WI38 (cell line): ENCODE measurements at regions not wholly inside any gene's neighbourhood (a gene's known extent, or its start where the extent isn't known, plus 50 kb on each side); places are given as distances from the start of the nearest gene placed in this dataset.

Experiments
- H3K4me3 ChIP-seq: 2 replicates; pipeline ENCODE4 v1.5.1; 2011; ENCODE audit warnings: low read depth, mild to moderate bottlenecking, control low read depth, low read length
- TF ChIP-seq, protein P1 (sequence below): IDR thresholded peaks from 2 replicates; pipeline ENCODE4 v1.5.1; 2012; ENCODE audit warnings: low read depth, mild to moderate bottlenecking, control low read depth, low read length

DNA sequence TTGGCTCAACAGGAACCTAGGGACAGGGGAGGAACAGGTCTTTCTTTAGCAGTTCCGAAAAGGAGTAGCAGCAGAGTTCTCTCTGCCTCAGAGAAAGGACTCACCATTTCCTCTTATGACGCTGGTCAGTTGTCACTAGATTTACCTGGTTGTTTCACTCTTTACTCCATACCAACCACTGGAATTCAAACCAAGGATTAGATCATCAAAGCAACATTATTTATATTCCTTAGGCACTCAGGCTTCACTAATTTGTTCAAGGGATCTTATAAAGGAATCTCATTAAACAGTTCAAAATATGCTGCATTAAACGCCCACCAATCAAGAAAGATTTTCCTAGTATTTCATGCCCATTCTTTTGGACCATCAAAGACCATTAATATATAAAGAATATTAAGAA, 1129.5 kb upstream of the MAP3K7 start:
- no peak overlapping the region for H3K4me3 ChIP-seq
- TF ChIP-seq, protein P1, sequence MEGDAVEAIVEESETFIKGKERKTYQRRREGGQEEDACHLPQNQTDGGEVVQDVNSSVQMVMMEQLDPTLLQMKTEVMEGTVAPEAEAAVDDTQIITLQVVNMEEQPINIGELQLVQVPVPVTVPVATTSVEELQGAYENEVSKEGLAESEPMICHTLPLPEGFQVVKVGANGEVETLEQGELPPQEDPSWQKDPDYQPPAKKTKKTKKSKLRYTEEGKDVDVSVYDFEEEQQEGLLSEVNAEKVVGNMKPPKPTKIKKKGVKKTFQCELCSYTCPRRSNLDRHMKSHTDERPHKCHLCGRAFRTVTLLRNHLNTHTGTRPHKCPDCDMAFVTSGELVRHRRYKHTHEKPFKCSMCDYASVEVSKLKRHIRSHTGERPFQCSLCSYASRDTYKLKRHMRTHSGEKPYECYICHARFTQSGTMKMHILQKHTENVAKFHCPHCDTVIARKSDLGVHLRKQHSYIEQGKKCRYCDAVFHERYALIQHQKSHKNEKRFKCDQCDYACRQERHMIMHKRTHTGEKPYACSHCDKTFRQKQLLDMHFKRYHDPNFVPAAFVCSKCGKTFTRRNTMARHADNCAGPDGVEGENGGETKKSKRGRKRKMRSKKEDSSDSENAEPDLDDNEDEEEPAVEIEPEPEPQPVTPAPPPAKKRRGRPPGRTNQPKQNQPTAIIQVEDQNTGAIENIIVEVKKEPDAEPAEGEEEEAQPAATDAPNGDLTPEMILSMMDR, result no peak

DNA sequence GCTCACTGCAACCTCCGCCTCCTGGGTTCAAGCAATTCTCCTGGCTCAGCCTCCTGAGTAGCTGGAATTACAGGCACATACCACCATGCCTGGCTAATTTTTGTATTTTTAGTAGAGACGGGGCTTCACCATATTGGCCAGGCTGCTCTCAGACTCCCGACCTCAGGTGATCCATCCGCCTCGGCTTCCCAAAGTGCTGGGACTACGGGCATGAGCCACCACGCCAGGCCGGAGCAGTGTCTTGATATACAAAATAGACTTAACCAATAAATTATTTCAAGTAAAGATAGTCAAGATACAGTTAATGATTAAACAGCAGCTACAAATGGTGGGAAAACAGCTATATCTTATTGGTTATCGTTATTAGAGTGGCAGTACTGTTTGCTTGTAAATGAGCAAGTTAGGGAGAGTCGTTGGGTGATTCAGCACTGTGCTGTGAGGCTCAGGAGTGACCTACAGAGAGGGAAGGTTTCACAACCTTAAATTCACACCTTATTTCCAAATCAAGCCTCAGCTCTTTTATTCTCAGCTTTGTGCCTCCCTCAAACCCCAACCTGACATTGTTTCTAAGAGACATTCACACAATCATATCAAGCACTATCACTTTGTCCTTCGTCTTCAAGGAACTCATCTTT, 1128.4 kb upstream of the MAP3K7 start:
- H3K4me3 ChIP-seq, result no peak overlapping the region
- TF ChIP-seq, protein P1, result no peak

DNA sequence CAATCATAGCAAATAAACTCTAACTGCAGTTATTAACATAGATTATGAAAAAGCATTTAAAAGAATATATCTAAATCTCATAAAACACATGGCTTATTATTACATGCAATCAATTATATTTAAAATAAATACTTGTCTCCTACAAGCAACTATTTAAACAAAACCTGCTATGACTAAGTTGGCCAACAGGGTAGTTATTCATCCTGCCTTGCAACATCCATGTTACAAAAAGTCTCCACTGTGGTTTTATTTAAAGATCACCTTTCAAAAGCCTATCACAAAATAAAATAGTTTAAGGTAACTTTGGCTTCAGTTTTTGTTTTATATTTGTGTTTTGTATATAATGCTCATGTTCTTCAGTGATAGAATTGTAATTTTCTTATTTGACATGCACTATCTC, 1127.0 kb upstream of the MAP3K7 start:
- TF ChIP-seq, protein P1, result no peak

DNA sequence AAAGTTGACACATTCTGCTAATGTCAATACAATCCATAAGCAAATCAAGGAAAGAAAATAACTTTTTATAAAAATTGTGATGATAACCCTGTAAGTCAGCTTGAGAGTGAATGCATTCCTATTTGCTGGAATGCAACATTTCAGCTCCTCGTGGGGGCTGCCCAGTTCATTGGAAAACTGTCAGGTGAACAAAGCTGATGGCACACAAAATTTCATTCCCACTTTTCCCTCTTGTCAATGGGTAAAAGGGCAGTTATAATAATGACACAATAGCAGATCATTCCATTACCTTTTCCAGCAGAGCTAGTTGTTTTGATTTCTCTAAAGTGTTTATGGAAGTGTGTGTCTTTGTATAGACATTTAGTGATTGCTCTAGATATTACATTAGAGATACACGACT, 1124.6 kb upstream of the MAP3K7 start:
- TF ChIP-seq, protein P1, result no peak

More for the DNA sequence above, 1127.0 kb upstream of the MAP3K7 start:
- H3K4me3 ChIP-seq, result no peak overlapping the region

DNA sequence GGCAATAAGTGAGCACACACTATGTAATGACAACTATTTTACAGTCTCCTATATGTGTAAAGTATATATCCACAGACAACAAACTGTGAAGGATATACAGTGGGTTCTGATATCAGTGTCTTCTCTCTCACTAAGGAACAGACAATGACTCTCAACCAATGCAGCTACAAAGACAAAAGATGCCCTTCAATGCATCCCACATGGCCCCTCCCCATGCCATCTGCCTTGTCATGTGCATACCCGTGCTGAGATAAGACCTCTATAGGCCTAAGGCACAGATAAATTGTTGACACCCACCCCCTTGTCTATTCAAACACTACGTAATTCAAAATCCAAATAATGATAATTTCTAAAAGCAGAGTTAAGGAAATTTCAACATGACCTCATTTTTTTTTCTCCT, 1123.5 kb upstream of the MAP3K7 start:
- no peak overlapping the region for H3K4me3 ChIP-seq
- TF ChIP-seq, protein P1, result no peak

More for the DNA sequence above, 1124.6 kb upstream of the MAP3K7 start:
- H3K4me3 ChIP-seq, result no peak overlapping the region

DNA sequence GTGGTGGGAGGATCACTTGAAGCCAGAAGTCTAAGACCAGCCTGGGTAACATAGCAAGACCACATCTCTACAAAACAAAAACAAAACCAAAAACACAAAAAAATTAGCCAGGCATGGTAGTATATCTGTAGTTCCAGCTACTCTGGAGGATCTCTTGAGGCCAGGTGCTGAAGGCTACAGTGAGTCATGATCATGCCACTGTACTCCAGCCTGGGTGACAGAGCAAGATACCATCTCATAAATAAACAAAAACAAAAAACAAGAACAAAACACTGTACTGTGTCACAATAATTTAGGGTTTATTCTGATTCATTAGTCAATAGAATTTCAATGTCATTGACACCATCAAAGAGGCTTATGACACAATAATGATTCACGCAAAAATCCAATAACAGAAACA, 1121.7 kb upstream of the MAP3K7 start:
- no peak overlapping the region for H3K4me3 ChIP-seq
- TF ChIP-seq, protein P1, result no peak

DNA sequence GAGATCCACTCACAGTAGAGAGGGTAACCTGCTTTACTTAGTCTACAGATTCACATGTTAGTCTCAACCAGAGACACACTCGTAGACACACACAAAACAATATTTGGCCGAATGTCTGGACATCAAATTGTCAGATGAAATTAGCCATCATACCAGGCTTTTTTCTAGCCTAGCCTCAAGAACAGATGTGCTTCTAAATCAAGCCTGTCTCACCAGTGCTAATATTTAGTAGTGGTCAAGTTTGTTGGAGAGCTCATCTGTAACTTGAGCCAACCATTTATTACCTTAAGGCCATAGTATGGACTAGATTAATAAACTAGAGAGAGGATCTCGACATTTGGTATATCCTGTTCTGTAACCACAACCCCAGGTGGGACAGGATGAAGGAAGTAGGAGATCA, 1118.8 kb upstream of the MAP3K7 start:
- TF ChIP-seq, protein P1, result no peak
- H3K4me3 ChIP-seq, result no peak overlapping the region
